ENCODE measurements at regions not wholly inside any gene's neighbourhood (a gene's known extent, or its start where the extent isn't known, plus 50 kb on each side); places are given as distances from the start of the nearest gene placed in this dataset.
"Not testable (repeated sequence)": the region's sequence is repeated elsewhere in the genome, so short reads cannot be mapped to it uniquely, and the experiment has no call there.

DNA sequence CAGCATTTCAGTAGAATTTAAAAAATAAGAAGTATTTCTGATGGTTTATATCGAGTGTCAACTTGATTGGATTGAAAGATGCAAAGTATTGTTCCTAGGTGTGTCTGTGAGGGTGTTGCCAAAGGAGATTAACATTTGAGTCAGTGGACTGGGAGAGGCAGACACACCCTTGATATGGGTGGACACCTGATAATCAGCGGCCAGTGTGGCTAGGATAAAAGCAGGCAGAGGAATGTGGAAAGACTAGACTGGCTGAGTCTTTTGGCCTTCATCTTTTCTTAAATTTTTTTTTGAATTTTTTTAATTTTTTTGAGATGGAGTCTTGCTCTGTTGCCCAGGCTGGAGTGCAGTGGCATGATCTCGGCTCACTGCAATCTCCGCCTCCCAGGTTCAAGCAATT is 582.0 kb downstream of the STIM2 start:
- TF ChIP-seq CTCF, POLR2A (IDR thresholded peaks at IDR 0.05): not testable (repeated sequence)
